HCT116 (cell line): ENCODE measurements at regions not wholly inside any gene's neighbourhood (a gene's known extent, or its start where the extent isn't known, plus 50 kb on each side); places are given as distances from the start of the nearest gene placed in this dataset.

Experiments
- ATAC-seq: fragments of 200-7000 bp; cut with Tn5 transposase; 2 replicates; pipeline ENCODE4 v1.9.1; 2020; ENCODE audit warnings: mild to moderate bottlenecking, moderate library complexity
- BruUV-seq: library from RNA; stranded (reverse); fragments of 400-500 nt; replicated peaks from 2 replicates; lab custom pipeline; 2021; lab: Mats Ljungman, UMichigan
- CTCF ChIA-PET: fragments of 300-600 bp; sonication (Branson Sonifier 250); formaldehyde crosslinking; loops from one replicate; lab custom pipeline; 2021; ENCODE audit warnings: antibody characterized with exemption; lab: Charles Lee
- POLR2A ChIA-PET: fragments of 300-600, 350-600 bp; sonication (Branson Sonifier 250); formaldehyde crosslinking; loops from one replicate; lab custom pipeline; 2021; ENCODE audit warnings: antibody characterized with exemption; lab: Charles Lee
- RAD21 ChIA-PET, 2 experiments: fragments of 300-600 bp; sonication (Branson Sonifier 250); formaldehyde crosslinking; loops; one replicate each; lab custom pipeline; 2023; ENCODE audit warnings: low total read pairs in 2 of 2; ENCODE audit not compliant: uncharacterized antibody in 2 of 2, unreplicated experiment in 2 of 2, low non-redundant PET in 1 of 2; lab: Charles Lee
- DNase-seq: peaks from one replicate; pipeline ENCODE4 v3.0.0-alpha.2; 2010; ENCODE audit warnings: low read depth, low spot score
- H2AFZ ChIP-seq: fragments of 200-600 bp; shearing (Covaris generic), sonication (generic); 2 replicates; pipeline ENCODE4 v1.6.1; 2017; ENCODE audit warnings: low read depth, mixed run types, mixed read lengths, antibody characterized with exemption, low read length; ENCODE audit not compliant: poor library complexity, severe bottlenecking
- H3K27ac ChIP-seq: 2 replicates; pipeline ENCODE4 v1.5.1; 2012; ENCODE audit warnings: low read depth, low read length
- H3K27me3 ChIP-seq: fragments of 200-600 bp; sonication (generic); 2 replicates; pipeline ENCODE4 v1.6.1; 2016; ENCODE audit warnings: mixed run types, low read length, mixed read lengths; ENCODE audit not compliant: insufficient read depth
- H3K36me3 ChIP-seq, 2 experiments: fragments of 200-500 bp in 1 of 2; fragments of 200-600 bp in 1 of 2; sonication (Bioruptor generic) in 1 of 2; sonication (generic) in 1 of 2; 2 replicates each; pipeline versions ENCODE4 v1.5.1 to v1.6.1; 2014 to 2016; ENCODE audit warnings: low read length in 2 of 2, inconsistent platforms in 1 of 2, mixed read lengths in 1 of 2, mixed run types in 1 of 2; ENCODE audit not compliant: insufficient read depth in 2 of 2, control insufficient read depth in 1 of 2
- H3K4me1 ChIP-seq, 2 experiments: fragments of 200-600 bp in 1 of 2; sonication (generic) in 1 of 2; 2 replicates each; pipeline versions ENCODE4 v1.5.1 to v1.6.1; 2012 to 2017; ENCODE audit warnings: low read length in 2 of 2, inconsistent platforms in 1 of 2, mild to moderate bottlenecking in 1 of 2, mixed read lengths in 1 of 2, mixed run types in 1 of 2, moderate library complexity in 1 of 2; ENCODE audit not compliant: insufficient read depth in 2 of 2, control insufficient read depth in 1 of 2
- H3K4me2 ChIP-seq: fragments of 200-600 bp; sonication (generic); 2 replicates; pipeline ENCODE4 v1.6.1; 2017; ENCODE audit warnings: mixed run types, low read length, mixed read lengths
- H3K4me3 ChIP-seq, 2 experiments: fragments of 200-600 bp in 1 of 2; sonication (generic) in 1 of 2; replicated peaks in 1 of 2; 2 replicates each; pipeline ENCODE4 v1.5.1; 2011 to 2016; ENCODE audit warnings: low read length in 2 of 2, control low read depth in 1 of 2, low read depth in 1 of 2, mild to moderate bottlenecking in 1 of 2, mixed read lengths in 1 of 2, mixed run types in 1 of 2
- H3K79me2 ChIP-seq: fragments of 200-600 bp; sonication (generic); 2 replicates; pipeline ENCODE4 v1.6.1; 2017; ENCODE audit warnings: mild to moderate bottlenecking, mixed run types, low read length, moderate library complexity, mixed read lengths; ENCODE audit not compliant: insufficient read depth
- H3K9ac ChIP-seq: fragments of 200-600 bp; sonication (generic); 2 replicates; pipeline ENCODE4 v1.6.1; 2016; ENCODE audit warnings: low read length, mixed read lengths
- H3K9me2 ChIP-seq: fragments of 200-600 bp; sonication (generic), shearing (Covaris generic); 2 replicates; pipeline ENCODE4 v1.6.1; 2017; ENCODE audit warnings: mixed run types, mild to moderate bottlenecking, moderate library complexity; ENCODE audit not compliant: insufficient read depth
- H3K9me3 ChIP-seq, 2 experiments: fragments of 200-500 bp in 1 of 2; fragments of 200-600 bp in 1 of 2; sonication (Bioruptor generic) in 1 of 2; sonication (generic) in 1 of 2; 2 replicates each; pipeline ENCODE4 v1.6.1; 2014 to 2017; ENCODE audit warnings: low read length in 2 of 2, mixed read lengths in 2 of 2, inconsistent platforms in 1 of 2, low read depth in 1 of 2, mild to moderate bottlenecking in 1 of 2, mixed run types in 1 of 2, moderate library complexity in 1 of 2; ENCODE audit not compliant: control insufficient read depth in 1 of 2, insufficient read depth in 1 of 2
- H4K20me1 ChIP-seq: fragments of 200-600 bp; sonication (generic), shearing (Covaris generic); 2 replicates; pipeline ENCODE4 v1.6.1; 2017; ENCODE audit warnings: mixed run types, mild to moderate bottlenecking, moderate library complexity; ENCODE audit not compliant: insufficient read depth
- CBX3 ChIP-seq: IDR thresholded peaks from 2 replicates; pipeline ENCODE4 v1.6.1; 2012; ENCODE audit warnings: low read depth
- CTCF ChIP-seq, 3 experiments: fragments of 200-600 bp in 1 of 3; sonication (generic) in 1 of 3; IDR thresholded peaks in 2 of 3; conservative IDR thresholded peaks in 1 of 3; 2 replicates each; pipeline ENCODE4 v1.5.1; 2012 to 2017; ENCODE audit warnings: low read depth in 2 of 3, low read length in 2 of 3, antibody characterized with exemption in 1 of 3, borderline replicate concordance in 1 of 3, control low read depth in 1 of 3, mild to moderate bottlenecking in 1 of 3, mixed read lengths in 1 of 3, mixed run types in 1 of 3, moderate library complexity in 1 of 3; ENCODE audit not compliant: insufficient read depth in 1 of 3
- FOSL1 ChIP-seq: IDR thresholded peaks from 2 replicates; pipeline ENCODE4 v1.6.1; 2012; ENCODE audit warnings: low read depth
- JUND ChIP-seq: IDR thresholded peaks from 2 replicates; pipeline ENCODE4 v1.6.1; 2012
- POLR2A ChIP-seq: IDR thresholded peaks from 2 replicates; pipeline ENCODE4 v1.7.0; 2011; ENCODE audit warnings: borderline replicate concordance; ENCODE audit not compliant: insufficient read depth, insufficient read length; ENCODE audit errors: extremely low read depth
- SRF ChIP-seq: IDR thresholded peaks from 2 replicates; pipeline ENCODE4 v1.6.1; 2012; ENCODE audit warnings: low read depth
- ZBTB33 ChIP-seq: IDR thresholded peaks from 2 replicates; pipeline ENCODE4 v1.6.1; 2011; ENCODE audit warnings: mild to moderate bottlenecking, low read length, moderate library complexity; ENCODE audit not compliant: insufficient replicate concordance; ENCODE audit errors: extremely low read depth
- ZNF274 ChIP-seq: fragments of 200-500 bp; sonication (Bioruptor generic); IDR thresholded peaks from 2 replicates; pipeline ENCODE4 v1.6.1; 2014; ENCODE audit warnings: mild to moderate bottlenecking, low read depth, low read length, inconsistent platforms
- intact Hi-C: fragments of 100-400 bp; cut with micrococcal nuclease; formaldehyde crosslinking; loops from 2 replicates; pipeline ENCODE4 v1.10.0; 2022

GRCh38 chr5:4345850-4346249 lies 750.2 kb downstream of the IRX1 start:
- intact Hi-C loops: no loop called here
- H3K36me3 ChIP-seq: no peaks in the 10 kb centered on the region
- ATAC-seq: no peak
- CTCF ChIA-PET: no interaction called here
- no TSS peak for BruUV-seq
- H3K9ac ChIP-seq: no peak overlapping the region
- no peak overlapping the region for H3K4me3 ChIP-seq
- POLR2A ChIA-PET: no interaction called here
- H3K4me2 ChIP-seq: no peak overlapping the region
- H3K27ac ChIP-seq: no peak overlapping the region
- TF ChIP-seq JUND: no peak
- TF ChIP-seq ZBTB33: no peak
- TF ChIP-seq, all 23 proteins: peak for 0
- Histone ChIP-seq H2AFZ (no peak overlapping the region), H3K79me2 (no peaks in the 10 kb centered on the region), H4K20me1 (no peaks in the 10 kb centered on the region), H3K27me3 (no peaks in the 10 kb centered on the region), H3K4me1 (no peaks in the 10 kb centered on the region), H3K9me3 (peaks cover 22 to 35% of the 10 kb centered on the region in 2 experiments; a peak in 2 of 4 replicates), H3K9me2 (no peaks in the 10 kb centered on the region)
- RAD21 ChIA-PET: no interaction called here
- no peak for DNase-seq

- intact Hi-C loops: no loop called here
- Histone ChIP-seq H3K9ac (no peak overlapping the region), H3K4me1 (no peaks in the 10 kb centered on the region), H3K79me2 (no peaks in the 10 kb centered on the region), H4K20me1 (no peaks in the 10 kb centered on the region), H3K4me2 (no peak overlapping the region), H3K9me3 (peaks cover 14 to 40% of the 10 kb centered on the region in 2 experiments; a peak in 2 of 4 replicates), H3K27me3 (no peaks in the 10 kb centered on the region), H3K27ac (no peak overlapping the region), H3K9me2 (no peaks in the 10 kb centered on the region), H2AFZ (no peak overlapping the region), H3K4me3 (no peak overlapping the region), H3K36me3 (no peaks in the 10 kb centered on the region)
- ChIA-PET RAD21 (no interaction called here), POLR2A (no interaction called here), CTCF (no interaction called here)
- TF ChIP-seq FOSL1 (no peak), ZNF274 (no peak), POLR2A (no peak), CTCF (IDR thresholded peaks at IDR 0.05 in 2 of 3, conservative IDR thresholded peaks at IDR 0.05 in 1 of 3; ENCODE audit: borderline replicate concordance in 1 of 3, insufficient read depth in 1 of 3, low read depth in 2 of 3, low read length in 2 of 3) (no peak), SRF (no peak), CBX3 (no peak)
- BruUV-seq: no TSS peak
- no peak for DNase-seq
- no peak for ATAC-seq
Observed at GRCh38 chr5:4348423-4348822, 752.8 kb downstream of the IRX1 start.
